ENCODE measurements at regions not wholly inside any gene's neighbourhood (a gene's known extent, or its start where the extent isn't known, plus 50 kb on each side); places are given as distances from the start of the nearest gene placed in this dataset.

- H3K4me3 Mint-ChIP-seq: no peak overlapping the region
- no peak for DNase-seq
- Histone ChIP-seq H3K36me3 (replicated peaks in 1 of 2; ENCODE audit: control insufficient read depth in 1 of 2, insufficient read depth in 2 of 2, low read length in 2 of 2) (no peaks in the 10 kb centered on the region), H3K79me2 (ENCODE audit: insufficient read depth, low read length) (no peaks in the 10 kb centered on the region), H3K4me2 (replicated peaks; ENCODE audit: extremely low read depth, low read length, poor library complexity, severe bottlenecking) (no peak overlapping the region), H4K20me1 (ENCODE audit: insufficient read depth, low read length) (no peaks in the 10 kb centered on the region), H2AFZ (ENCODE audit: insufficient read depth, low read depth, low read length, poor library complexity, severe bottlenecking) (no peak overlapping the region), H3K4me1 (ENCODE audit: control insufficient read depth in 1 of 2, insufficient read depth in 2 of 2, low read length in 2 of 2) (peaks cover 78 to 93% of the 10 kb centered on the region in 2 donors), H3K9ac (ENCODE audit: insufficient read depth, low read length, poor library complexity, severe bottlenecking) (no peak overlapping the region), H3K27ac (ENCODE audit: low read depth in 1 of 2, low read length in 2 of 2) (peak overlapping the region in 1 of 2 donors; percentile 100), H3K27me3 (ENCODE audit: control insufficient read depth in 2 of 2, insufficient read depth in 2 of 2, low read length in 2 of 2) (no peaks in the 10 kb centered on the region), H3K9me3 (replicated peaks in 1 of 2; ENCODE audit: control insufficient read depth in 1 of 2, insufficient read depth in 1 of 2, low read length in 2 of 2) (no peaks in the 10 kb centered on the region), H3K4me3 (replicated peaks in 1 of 3; ENCODE audit: low read depth in 2 of 3, low read length in 3 of 3) (no peak overlapping the region)
- TF ChIP-seq CTCF (IDR thresholded peaks at IDR 0.05): no peak
- peak overlapping the region in 6 of 7 donors; percentile 23 to 99 (median 95) for H3K27ac Mint-ChIP-seq
- WGBS (ENCODE audit: insufficient coverage): no CpG with 5 or more reads among the region's 2 CpGs
- peaks cover 0 to 5% (median 0%) of the 10 kb centered on the region in 7 donors for H3K9me3 Mint-ChIP-seq
- no peaks in the 10 kb centered on the region for H3K27me3 Mint-ChIP-seq (ENCODE audit: low read depth in 3 of 3)
- intact Hi-C loops (cut with micrococcal nuclease): loop anchor here (2.0 to 10.0 kb wide), 2 partner anchors 131 to 351 kb away; no protein-coding TSS in a partner anchor
- H3K36me3 Mint-ChIP-seq: peaks cover 0 to 3% of the 10 kb centered on the region in 2 donors
- peaks cover 95% of the 10 kb centered on the region for H3K4me1 Mint-ChIP-seq
These were observed 235.9 kb upstream of the IRF2BP2 start for GRCh38 chr1:234845836-234846235.

- intact Hi-C loops (cut with micrococcal nuclease): loop anchor here (2.0 to 10.0 kb wide), 2 partner anchors 132 to 350 kb away; no protein-coding TSS in a partner anchor
- H3K9ac ChIP-seq (ENCODE audit: insufficient read depth, low read length, poor library complexity, severe bottlenecking): peak overlapping the region; percentile 38
- peak overlapping the region in 1 of 3 experiments; percentile 31 for H3K4me3 ChIP-seq (replicated peaks in 1 of 3; ENCODE audit: low read depth in 2 of 3, low read length in 3 of 3)
- no peaks in the 10 kb centered on the region for H3K9me3 ChIP-seq (replicated peaks in 1 of 2; ENCODE audit: control insufficient read depth in 1 of 2, insufficient read depth in 1 of 2, low read length in 2 of 2)
- no peaks in the 10 kb centered on the region for H3K36me3 ChIP-seq (replicated peaks in 1 of 2; ENCODE audit: control insufficient read depth in 1 of 2, insufficient read depth in 2 of 2, low read length in 2 of 2)
- no peaks in the 10 kb centered on the region for H3K79me2 ChIP-seq (ENCODE audit: insufficient read depth, low read length)
- H3K27me3 Mint-ChIP-seq (ENCODE audit: low read depth in 3 of 3): no peaks in the 10 kb centered on the region
- peak overlapping the region; percentile 59 to 86 for H3K4me3 Mint-ChIP-seq
- peaks cover 4 to 7% of the 10 kb centered on the region in 2 donors for H3K36me3 Mint-ChIP-seq
- DNase-seq: no peak
- peaks cover 78 to 93% of the 10 kb centered on the region in 2 donors for H3K4me1 ChIP-seq (ENCODE audit: control insufficient read depth in 1 of 2, insufficient read depth in 2 of 2, low read length in 2 of 2)
- peaks cover 96% of the 10 kb centered on the region for H3K4me1 Mint-ChIP-seq
- 56% methylated on average over 3 of the region's 5 CpGs for WGBS (ENCODE audit: insufficient coverage)
- no peaks in the 10 kb centered on the region for H3K27me3 ChIP-seq (ENCODE audit: control insufficient read depth in 2 of 2, insufficient read depth in 2 of 2, low read length in 2 of 2)
- H3K27ac ChIP-seq (ENCODE audit: low read depth in 1 of 2, low read length in 2 of 2): peak overlapping the region in 1 of 2 donors; percentile 100
- peaks cover 0 to 5% (median 0%) of the 10 kb centered on the region in 7 donors for H3K9me3 Mint-ChIP-seq
- peak overlapping the region; percentile 40 for H3K4me2 ChIP-seq (replicated peaks; ENCODE audit: extremely low read depth, low read length, poor library complexity, severe bottlenecking)
- no peak overlapping the region for H2AFZ ChIP-seq (ENCODE audit: insufficient read depth, low read depth, low read length, poor library complexity, severe bottlenecking)
- no peak for TF ChIP-seq CTCF (IDR thresholded peaks at IDR 0.05)
- no peaks in the 10 kb centered on the region for H4K20me1 ChIP-seq (ENCODE audit: insufficient read depth, low read length)
- H3K27ac Mint-ChIP-seq: peak overlapping the region; percentile 35 to 99 (median 93)
These were observed 235.2 kb upstream of the IRF2BP2 start for GRCh38 chr1:234845097-234845660.

All from CD14-positive monocyte (primary cell).